Fibroblast of lung (primary cell): ENCODE measurements at regions not wholly inside any gene's neighbourhood (a gene's known extent, or its start where the extent isn't known, plus 50 kb on each side); places are given as distances from the start of the nearest gene placed in this dataset.

ENCODE experiments used
- CTCF ChIP-seq, 2 donors: IDR thresholded peaks in 1 of 2; conservative IDR thresholded peaks in 1 of 2; 1 replicate in 1 of 2; 2 replicates in 1 of 2; pipeline ENCODE4 v1.5.1; 2011 to 2012; ENCODE audit warnings: low read length in 2 of 2, control low read depth in 1 of 2, inconsistent platforms in 1 of 2, low read depth in 1 of 2, mild to moderate bottlenecking in 1 of 2
- EZH2 ChIP-seq: IDR thresholded peaks from 2 replicates; pipeline ENCODE4 v1.5.1; 2012; ENCODE audit warnings: low read length, control low read depth, mild to moderate bottlenecking; ENCODE audit errors: missing control alignments

DNA sequence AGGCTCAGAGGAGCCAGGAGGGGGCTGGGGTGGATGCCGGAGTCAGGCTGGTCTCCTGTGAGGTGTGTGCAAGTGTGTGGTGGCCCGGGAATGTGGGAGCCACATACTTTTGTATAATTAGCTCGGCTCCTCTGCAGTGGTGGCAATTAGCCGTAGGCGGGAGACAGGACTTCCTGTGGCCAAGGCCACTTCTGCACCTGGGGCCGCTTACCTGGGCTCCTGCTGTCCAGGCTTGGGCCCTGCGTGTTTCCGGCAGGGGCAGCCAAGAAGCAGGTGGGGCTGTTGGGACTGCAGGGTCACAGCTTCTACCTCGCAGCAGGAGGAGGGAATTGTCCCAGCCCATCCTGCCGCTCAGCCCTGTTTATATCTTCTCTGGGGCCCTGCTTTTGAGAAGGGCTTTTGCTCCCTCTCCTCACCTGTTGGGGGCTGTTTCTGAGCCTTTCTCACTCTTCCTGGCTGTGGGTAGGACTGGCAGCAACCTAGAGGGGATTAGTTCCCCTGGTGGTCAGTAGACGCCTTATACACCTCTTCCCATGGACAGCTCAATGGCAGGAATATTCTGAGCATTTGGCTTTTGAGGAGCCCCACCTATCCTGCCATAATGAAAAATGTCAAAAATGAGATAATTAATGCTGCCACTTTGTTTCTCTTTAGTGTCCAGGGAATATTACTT lies 145.4 kb upstream of the PITX1 start:
- TF ChIP-seq CTCF (conservative IDR thresholded peaks at IDR 0.05 in 1 of 2, IDR thresholded peaks at IDR 0.05 in 1 of 2; ENCODE audit: low read depth in 1 of 2, low read length in 2 of 2) (no peak), EZH2 (no peak)
